ENCODE measurements at regions not wholly inside any gene's neighbourhood (a gene's known extent, or its start where the extent isn't known, plus 50 kb on each side); places are given as distances from the start of the nearest gene placed in this dataset.

DNA sequence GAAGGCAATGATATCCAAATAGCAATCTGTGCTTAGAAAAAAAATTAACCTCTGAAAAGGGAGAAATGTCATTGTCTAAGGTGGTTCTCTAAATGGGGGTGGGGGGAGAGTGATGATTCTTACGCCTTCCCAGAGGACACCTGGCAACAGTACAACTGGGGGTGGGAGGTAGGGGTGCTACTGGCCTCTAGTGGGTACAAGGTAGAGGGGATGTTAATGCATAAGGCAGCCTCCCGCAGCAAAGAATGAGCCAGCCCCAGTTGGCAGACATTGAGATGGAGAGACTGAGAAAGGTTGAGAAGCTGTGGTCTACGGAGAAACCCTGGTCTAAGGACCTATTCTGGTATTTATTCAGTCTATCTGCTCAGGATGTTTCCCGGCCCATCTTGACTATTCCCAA is 472.2 kb upstream of the RUNX1 start:
- Histone ChIP-seq H3F3A (ENCODE audit: insufficient read depth, low read length) (no peaks in the 10 kb centered on the region), H3K36me3 (replicated peaks; ENCODE audit: insufficient read depth, low read length) (no peaks in the 10 kb centered on the region), H2AFZ (ENCODE audit: low read length) (no peak overlapping the region), H3K4me3 (ENCODE audit: low read length) (no peak overlapping the region), H3K9me2 (replicated peaks; ENCODE audit: insufficient read depth, low read length) (no peaks in the 10 kb centered on the region), H3K4me2 (ENCODE audit: low read depth, low read length) (no peak overlapping the region), H3K27ac (ENCODE audit: low read length) (no peak overlapping the region), H4K20me1 (ENCODE audit: insufficient read depth, low read length) (no peaks in the 10 kb centered on the region), H3K9ac (ENCODE audit: low read length) (no peak overlapping the region), H3K27me3 (replicated peaks; ENCODE audit: insufficient read depth, low read length) (no peaks in the 10 kb centered on the region), H3K9me3 (replicated peaks; ENCODE audit: insufficient read depth, low read length) (no peaks in the 10 kb centered on the region), H3K4me1 (ENCODE audit: low read length) (no peaks in the 10 kb centered on the region), H3K79me2 (ENCODE audit: low read length) (no peaks in the 10 kb centered on the region)
- DNase-seq: no peak
- TF ChIP-seq EZH2phosphoT487 (IDR thresholded peaks at IDR 0.05; ENCODE audit: low read length) (no peak), EZH2 (optimal IDR thresholded peaks at IDR 0.05; ENCODE audit: low read depth, low read length) (no peak)
- TF ChIP-seq, protein P1, sequence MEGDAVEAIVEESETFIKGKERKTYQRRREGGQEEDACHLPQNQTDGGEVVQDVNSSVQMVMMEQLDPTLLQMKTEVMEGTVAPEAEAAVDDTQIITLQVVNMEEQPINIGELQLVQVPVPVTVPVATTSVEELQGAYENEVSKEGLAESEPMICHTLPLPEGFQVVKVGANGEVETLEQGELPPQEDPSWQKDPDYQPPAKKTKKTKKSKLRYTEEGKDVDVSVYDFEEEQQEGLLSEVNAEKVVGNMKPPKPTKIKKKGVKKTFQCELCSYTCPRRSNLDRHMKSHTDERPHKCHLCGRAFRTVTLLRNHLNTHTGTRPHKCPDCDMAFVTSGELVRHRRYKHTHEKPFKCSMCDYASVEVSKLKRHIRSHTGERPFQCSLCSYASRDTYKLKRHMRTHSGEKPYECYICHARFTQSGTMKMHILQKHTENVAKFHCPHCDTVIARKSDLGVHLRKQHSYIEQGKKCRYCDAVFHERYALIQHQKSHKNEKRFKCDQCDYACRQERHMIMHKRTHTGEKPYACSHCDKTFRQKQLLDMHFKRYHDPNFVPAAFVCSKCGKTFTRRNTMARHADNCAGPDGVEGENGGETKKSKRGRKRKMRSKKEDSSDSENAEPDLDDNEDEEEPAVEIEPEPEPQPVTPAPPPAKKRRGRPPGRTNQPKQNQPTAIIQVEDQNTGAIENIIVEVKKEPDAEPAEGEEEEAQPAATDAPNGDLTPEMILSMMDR (IDR thresholded peaks at IDR 0.05; ENCODE audit: low read length): no peak

DNA sequence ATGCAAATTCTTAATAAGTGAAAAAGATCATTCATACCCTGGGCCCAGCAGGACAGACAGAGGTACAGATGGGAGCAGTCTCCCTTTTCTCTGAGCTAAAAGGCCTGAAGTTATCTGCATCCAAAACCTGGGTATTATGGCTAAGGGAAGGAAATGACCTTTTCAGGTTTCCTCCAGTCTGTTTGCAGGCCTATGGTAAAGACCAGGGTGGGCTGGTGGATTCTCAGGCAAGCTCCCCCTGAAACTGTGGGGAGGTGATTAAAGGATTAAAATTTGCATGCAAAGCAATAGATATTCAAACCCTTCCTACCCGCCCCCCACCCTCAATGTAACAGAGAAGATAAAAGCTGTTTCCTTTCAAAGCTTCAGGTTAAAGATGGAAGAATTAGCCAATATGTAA is 471.8 kb upstream of the RUNX1 start:
- no peak overlapping the region for H3K27ac ChIP-seq (ENCODE audit: low read length)
- no peaks in the 10 kb centered on the region for H3K9me2 ChIP-seq (replicated peaks; ENCODE audit: insufficient read depth, low read length)
- no peaks in the 10 kb centered on the region for H3K79me2 ChIP-seq (ENCODE audit: low read length)
- H3K4me1 ChIP-seq (ENCODE audit: low read length): no peaks in the 10 kb centered on the region
- no peaks in the 10 kb centered on the region for H3K27me3 ChIP-seq (replicated peaks; ENCODE audit: insufficient read depth, low read length)
- no peaks in the 10 kb centered on the region for H4K20me1 ChIP-seq (ENCODE audit: insufficient read depth, low read length)
- H3K9ac ChIP-seq (ENCODE audit: low read length): no peak overlapping the region
- no peak for TF ChIP-seq EZH2phosphoT487 (IDR thresholded peaks at IDR 0.05; ENCODE audit: low read length)
- TF ChIP-seq EZH2 (optimal IDR thresholded peaks at IDR 0.05; ENCODE audit: low read depth, low read length): no peak
- TF ChIP-seq, protein P1 (IDR thresholded peaks at IDR 0.05; ENCODE audit: low read length): no peak
- no peak overlapping the region for H3K4me2 ChIP-seq (ENCODE audit: low read depth, low read length)
- no peaks in the 10 kb centered on the region for H3K9me3 ChIP-seq (replicated peaks; ENCODE audit: insufficient read depth, low read length)
- H3K36me3 ChIP-seq (replicated peaks; ENCODE audit: insufficient read depth, low read length): no peaks in the 10 kb centered on the region
- H3K4me3 ChIP-seq (ENCODE audit: low read length): no peak overlapping the region
- no peak overlapping the region for H2AFZ ChIP-seq (ENCODE audit: low read length)
- H3F3A ChIP-seq (ENCODE audit: insufficient read depth, low read length): no peaks in the 10 kb centered on the region
- no peak for DNase-seq

DNA sequence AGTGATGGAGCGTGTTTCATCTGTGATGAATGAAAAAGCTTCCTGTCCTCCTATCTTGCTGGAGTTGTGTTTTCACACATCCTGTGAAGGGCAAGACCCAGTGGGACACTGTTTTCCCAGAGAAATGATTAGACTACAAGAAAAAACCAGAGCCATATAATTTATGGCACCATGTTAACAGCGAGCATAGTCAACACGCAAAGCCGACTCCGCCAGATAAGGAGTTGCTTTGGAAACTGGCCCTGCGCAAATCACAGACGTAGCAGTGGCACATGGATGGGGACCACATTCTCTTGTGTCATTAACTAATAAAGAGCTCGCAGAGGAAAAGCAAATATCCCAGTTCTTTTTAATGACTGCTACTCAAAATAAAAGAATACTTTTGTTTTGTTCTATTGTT is 471.2 kb upstream of the RUNX1 start:
- H3K4me2 ChIP-seq (ENCODE audit: low read depth, low read length): no peak overlapping the region
- no peak overlapping the region for H3K27ac ChIP-seq (ENCODE audit: low read length)
- H3K9ac ChIP-seq (ENCODE audit: low read length): no peak overlapping the region
- H3F3A ChIP-seq (ENCODE audit: insufficient read depth, low read length): no peaks in the 10 kb centered on the region
- no peaks in the 10 kb centered on the region for H3K9me2 ChIP-seq (replicated peaks; ENCODE audit: insufficient read depth, low read length)
- H3K4me3 ChIP-seq (ENCODE audit: low read length): no peak overlapping the region
- H2AFZ ChIP-seq (ENCODE audit: low read length): no peak overlapping the region
- no peaks in the 10 kb centered on the region for H3K4me1 ChIP-seq (ENCODE audit: low read length)
- H4K20me1 ChIP-seq (ENCODE audit: insufficient read depth, low read length): no peaks in the 10 kb centered on the region
- H3K36me3 ChIP-seq (replicated peaks; ENCODE audit: insufficient read depth, low read length): no peaks in the 10 kb centered on the region
- no peak for TF ChIP-seq EZH2phosphoT487 (IDR thresholded peaks at IDR 0.05; ENCODE audit: low read length)
- TF ChIP-seq, protein P1 (IDR thresholded peaks at IDR 0.05; ENCODE audit: low read length): no peak
- no peak for TF ChIP-seq EZH2 (optimal IDR thresholded peaks at IDR 0.05; ENCODE audit: low read depth, low read length)
- no peak for DNase-seq
- H3K27me3 ChIP-seq (replicated peaks; ENCODE audit: insufficient read depth, low read length): no peaks in the 10 kb centered on the region
- no peaks in the 10 kb centered on the region for H3K9me3 ChIP-seq (replicated peaks; ENCODE audit: insufficient read depth, low read length)
- H3K79me2 ChIP-seq (ENCODE audit: low read length): no peaks in the 10 kb centered on the region
